Neural cell (in vitro differentiated cells): ENCODE measurements at regions not wholly inside any gene's neighbourhood (a gene's known extent, or its start where the extent isn't known, plus 50 kb on each side); places are given as distances from the start of the nearest gene placed in this dataset.

Experiments used
- H2AFZ ChIP-seq: fragments of 200-600, 300-800 bp; sonication (generic), shearing (Covaris generic); 2 replicates; pipeline ENCODE4 v1.6.0; 2014; ENCODE audit warnings: low read depth, mild to moderate bottlenecking, antibody characterized with exemption, low read length, moderate library complexity
- H3F3A ChIP-seq: fragments of 200-600 bp; shearing (Covaris generic); 2 replicates; pipeline ENCODE4 v1.6.1; 2016; ENCODE audit warnings: mild to moderate bottlenecking, moderate library complexity, mixed read lengths, antibody characterized with exemption, low read length; ENCODE audit not compliant: insufficient read depth, poor library complexity, severe bottlenecking
- H3K27ac ChIP-seq: fragments of 200-600, 300-800 bp; sonication (generic), shearing (Covaris generic); 2 replicates; pipeline ENCODE4 v1.5.1; 2014; ENCODE audit warnings: mild to moderate bottlenecking, low read length, moderate library complexity
- H3K27me3 ChIP-seq: fragments of 300-800, 200-600 bp; sonication (generic), shearing (Covaris generic); 2 replicates; pipeline ENCODE4 v1.6.0; 2014; ENCODE audit warnings: mild to moderate bottlenecking, low read depth, low read length, moderate library complexity; ENCODE audit not compliant: insufficient read depth
- H3K36me3 ChIP-seq: fragments of 300-800, 200-600 bp; sonication (generic), shearing (Covaris generic); 2 replicates; pipeline ENCODE4 v1.5.1; 2014; ENCODE audit warnings: mild to moderate bottlenecking, antibody characterized with exemption, low read length, moderate library complexity; ENCODE audit not compliant: insufficient read depth
- H3K4me2 ChIP-seq: fragments of 300-800, 200-600 bp; sonication (generic), shearing (Covaris generic); 2 replicates; pipeline ENCODE4 v1.6.0; 2014; ENCODE audit warnings: mild to moderate bottlenecking, low read length
- H3K4me3 ChIP-seq: fragments of 300-800, 200-600 bp; sonication (generic), shearing (Covaris generic); 2 replicates; pipeline ENCODE4 v1.5.1; 2014; ENCODE audit warnings: mild to moderate bottlenecking, low read length, moderate library complexity
- H3K79me2 ChIP-seq: fragments of 200-600 bp; shearing (Covaris generic); replicated peaks from 2 replicates; pipeline ENCODE4 v1.6.0; 2014; ENCODE audit warnings: mild to moderate bottlenecking, low read length, moderate library complexity; ENCODE audit not compliant: insufficient read depth
- H3K9ac ChIP-seq: fragments of 300-800, 200-600 bp; sonication (generic), shearing (Covaris generic); 2 replicates; pipeline ENCODE4 v1.6.1; 2016; ENCODE audit warnings: mild to moderate bottlenecking, low read length, mixed read lengths
- H3K9me2 ChIP-seq: fragments of 200-600 bp; shearing (Covaris generic); 2 replicates; pipeline ENCODE4 v1.6.1; 2016; ENCODE audit warnings: mild to moderate bottlenecking, low read length, mixed read lengths; ENCODE audit not compliant: insufficient read depth
- H3K9me3 ChIP-seq: fragments of 200-600, 300-800 bp; sonication (generic), shearing (Covaris generic); 2 replicates; pipeline ENCODE4 v1.6.1; 2016; ENCODE audit warnings: mild to moderate bottlenecking, mixed run types, low read length, moderate library complexity, mixed read lengths
- H4K20me1 ChIP-seq: fragments of 200-600 bp; shearing (Covaris generic); 2 replicates; pipeline ENCODE4 v1.6.1; 2016; ENCODE audit warnings: mild to moderate bottlenecking, mixed run types; ENCODE audit not compliant: insufficient read depth
- EP300 ChIP-seq: fragments of 450-650 bp; conservative IDR thresholded peaks from 2 replicates; pipeline ENCODE4 v1.6.1; 2014; ENCODE audit warnings: antibody characterized with exemption, mild to moderate bottlenecking, moderate library complexity; ENCODE audit not compliant: poor library complexity, severe bottlenecking
- MXI1 ChIP-seq: fragments of 450-650 bp; conservative IDR thresholded peaks from 2 replicates; pipeline ENCODE4 v1.6.1; 2014; ENCODE audit warnings: antibody characterized with exemption, mild to moderate bottlenecking; ENCODE audit not compliant: poor library complexity, severe bottlenecking
- POLR2AphosphoS5 ChIP-seq: IDR thresholded peaks from 2 replicates; pipeline ENCODE4 v1.6.1; 2012
- RAD21 ChIP-seq: fragments of 450-650 bp; conservative IDR thresholded peaks from 2 replicates; pipeline ENCODE4 v1.6.1; 2014; ENCODE audit warnings: antibody characterized with exemption, mild to moderate bottlenecking, moderate library complexity
- TF ChIP-seq, protein P1 (sequence below): IDR thresholded peaks from 2 replicates; pipeline ENCODE4 v1.6.1; 2012; ENCODE audit warnings: borderline replicate concordance
- TF ChIP-seq, protein P2 (sequence below): fragments of 450-650 bp; IDR thresholded peaks from 2 replicates; pipeline ENCODE4 v1.5.1; 2014; ENCODE audit warnings: antibody characterized with exemption, mild to moderate bottlenecking, moderate library complexity; ENCODE audit not compliant: poor library complexity, severe bottlenecking

DNA sequence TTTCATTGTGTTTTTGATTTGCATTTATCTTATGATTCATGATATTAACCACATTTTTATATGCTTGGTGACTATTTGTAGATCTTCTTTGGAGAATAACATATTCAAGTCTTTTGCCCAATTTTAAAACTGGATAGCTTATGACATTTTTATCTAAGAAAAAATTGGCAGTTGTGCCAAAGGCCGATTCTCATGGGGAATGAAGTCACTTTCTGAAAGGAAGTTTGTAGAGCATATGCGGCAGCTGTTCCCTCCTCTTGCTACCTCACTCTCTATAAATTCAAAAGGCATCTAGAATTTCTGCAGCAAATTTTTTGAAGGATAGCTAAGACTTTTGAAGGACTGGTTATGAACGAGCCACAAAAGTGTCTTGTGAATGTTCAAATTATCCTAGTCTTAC lies 2353.5 kb downstream of the ARAP2 start:
- H3K9me3 ChIP-seq, result no peaks in the 10 kb centered on the region
- no peaks in the 10 kb centered on the region for H4K20me1 ChIP-seq
- no peaks in the 10 kb centered on the region for H3K79me2 ChIP-seq
- no peaks in the 10 kb centered on the region for H3K27me3 ChIP-seq
- H3K9me2 ChIP-seq, result no peaks in the 10 kb centered on the region
- H3K9ac ChIP-seq, result no peak overlapping the region
- H3K36me3 ChIP-seq, result no peaks in the 10 kb centered on the region
- no peak for TF ChIP-seq RAD21
- TF ChIP-seq, protein P1, sequence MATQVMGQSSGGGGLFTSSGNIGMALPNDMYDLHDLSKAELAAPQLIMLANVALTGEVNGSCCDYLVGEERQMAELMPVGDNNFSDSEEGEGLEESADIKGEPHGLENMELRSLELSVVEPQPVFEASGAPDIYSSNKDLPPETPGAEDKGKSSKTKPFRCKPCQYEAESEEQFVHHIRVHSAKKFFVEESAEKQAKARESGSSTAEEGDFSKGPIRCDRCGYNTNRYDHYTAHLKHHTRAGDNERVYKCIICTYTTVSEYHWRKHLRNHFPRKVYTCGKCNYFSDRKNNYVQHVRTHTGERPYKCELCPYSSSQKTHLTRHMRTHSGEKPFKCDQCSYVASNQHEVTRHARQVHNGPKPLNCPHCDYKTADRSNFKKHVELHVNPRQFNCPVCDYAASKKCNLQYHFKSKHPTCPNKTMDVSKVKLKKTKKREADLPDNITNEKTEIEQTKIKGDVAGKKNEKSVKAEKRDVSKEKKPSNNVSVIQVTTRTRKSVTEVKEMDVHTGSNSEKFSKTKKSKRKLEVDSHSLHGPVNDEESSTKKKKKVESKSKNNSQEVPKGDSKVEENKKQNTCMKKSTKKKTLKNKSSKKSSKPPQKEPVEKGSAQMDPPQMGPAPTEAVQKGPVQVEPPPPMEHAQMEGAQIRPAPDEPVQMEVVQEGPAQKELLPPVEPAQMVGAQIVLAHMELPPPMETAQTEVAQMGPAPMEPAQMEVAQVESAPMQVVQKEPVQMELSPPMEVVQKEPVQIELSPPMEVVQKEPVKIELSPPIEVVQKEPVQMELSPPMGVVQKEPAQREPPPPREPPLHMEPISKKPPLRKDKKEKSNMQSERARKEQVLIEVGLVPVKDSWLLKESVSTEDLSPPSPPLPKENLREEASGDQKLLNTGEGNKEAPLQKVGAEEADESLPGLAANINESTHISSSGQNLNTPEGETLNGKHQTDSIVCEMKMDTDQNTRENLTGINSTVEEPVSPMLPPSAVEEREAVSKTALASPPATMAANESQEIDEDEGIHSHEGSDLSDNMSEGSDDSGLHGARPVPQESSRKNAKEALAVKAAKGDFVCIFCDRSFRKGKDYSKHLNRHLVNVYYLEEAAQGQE, result no peak
- H3K4me3 ChIP-seq, result no peak overlapping the region
- no peak overlapping the region for H2AFZ ChIP-seq
- H3K4me2 ChIP-seq, result no peak overlapping the region
- no peaks in the 10 kb centered on the region for H3F3A ChIP-seq
- no peak overlapping the region for H3K27ac ChIP-seq

DNA sequence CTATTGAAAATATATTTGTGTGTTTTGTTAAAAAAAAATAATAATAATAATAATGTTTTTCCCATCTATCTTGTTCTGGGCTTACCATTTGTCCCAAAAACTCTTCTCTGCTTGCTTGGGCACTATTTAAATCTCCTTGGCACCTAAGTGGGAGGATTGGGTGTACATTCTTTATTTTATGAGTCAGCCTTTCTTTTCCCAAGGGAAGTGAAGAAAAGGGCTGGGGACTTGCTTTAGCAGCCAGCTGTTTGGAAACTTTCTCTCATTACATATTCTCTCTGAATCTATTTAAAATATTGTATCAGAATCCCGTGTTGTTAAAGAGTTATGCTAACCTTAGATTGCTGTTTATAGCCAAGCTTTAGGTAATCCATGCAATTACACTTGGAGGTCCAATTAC lies 2332.4 kb downstream of the ARAP2 start:
- H4K20me1 ChIP-seq, result no peaks in the 10 kb centered on the region
- H3K4me2 ChIP-seq, result no peak overlapping the region
- H3K36me3 ChIP-seq, result no peaks in the 10 kb centered on the region
- H3K4me3 ChIP-seq, result no peak overlapping the region
- no peaks in the 10 kb centered on the region for H3K9me2 ChIP-seq
- no peak overlapping the region for H3K27ac ChIP-seq
- H2AFZ ChIP-seq, result no peak overlapping the region
- no peaks in the 10 kb centered on the region for H3K9me3 ChIP-seq
- H3K79me2 ChIP-seq, result no peaks in the 10 kb centered on the region
- H3F3A ChIP-seq, result no peaks in the 10 kb centered on the region
- H3K27me3 ChIP-seq, result no peaks in the 10 kb centered on the region
- no peak overlapping the region for H3K9ac ChIP-seq
- TF ChIP-seq POLR2AphosphoS5 (no peak), MXI1 (no peak), RAD21 (no peak), EP300 (no peak)
- TF ChIP-seq, protein P2, sequence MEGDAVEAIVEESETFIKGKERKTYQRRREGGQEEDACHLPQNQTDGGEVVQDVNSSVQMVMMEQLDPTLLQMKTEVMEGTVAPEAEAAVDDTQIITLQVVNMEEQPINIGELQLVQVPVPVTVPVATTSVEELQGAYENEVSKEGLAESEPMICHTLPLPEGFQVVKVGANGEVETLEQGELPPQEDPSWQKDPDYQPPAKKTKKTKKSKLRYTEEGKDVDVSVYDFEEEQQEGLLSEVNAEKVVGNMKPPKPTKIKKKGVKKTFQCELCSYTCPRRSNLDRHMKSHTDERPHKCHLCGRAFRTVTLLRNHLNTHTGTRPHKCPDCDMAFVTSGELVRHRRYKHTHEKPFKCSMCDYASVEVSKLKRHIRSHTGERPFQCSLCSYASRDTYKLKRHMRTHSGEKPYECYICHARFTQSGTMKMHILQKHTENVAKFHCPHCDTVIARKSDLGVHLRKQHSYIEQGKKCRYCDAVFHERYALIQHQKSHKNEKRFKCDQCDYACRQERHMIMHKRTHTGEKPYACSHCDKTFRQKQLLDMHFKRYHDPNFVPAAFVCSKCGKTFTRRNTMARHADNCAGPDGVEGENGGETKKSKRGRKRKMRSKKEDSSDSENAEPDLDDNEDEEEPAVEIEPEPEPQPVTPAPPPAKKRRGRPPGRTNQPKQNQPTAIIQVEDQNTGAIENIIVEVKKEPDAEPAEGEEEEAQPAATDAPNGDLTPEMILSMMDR, result no peak
- TF ChIP-seq, protein P1, result no peak
